Pancreas (tissue), 10 donors: ENCODE measurements at regions not wholly inside any gene's neighbourhood (a gene's known extent, or its start where the extent isn't known, plus 50 kb on each side); places are given as distances from the start of the nearest gene placed in this dataset.

Experiments
- ATAC-seq, 4 donors: fragments of 200-7000 bp; cut with Tn5 transposase; one replicate each; pipeline versions ENCODE4 v1.8.0 to v1.9.1; 2020; ENCODE audit warnings: mild to moderate bottlenecking in 4 of 4, moderate library complexity in 4 of 4
- DNase-seq, 6 donors: peaks; one replicate each; pipeline ENCODE4 v3.0.0-alpha.2; 2020
- FAIRE-seq: peaks from 2 replicates; lab custom pipeline; 2012; peaks lifted over from hg19 to GRCh38; lab: Jason Lieb, UNC
- H3K27ac ChIP-seq, 4 donors: fragments of 200-600 bp; sonication (generic); 1 replicate in 3 of 4; 2 replicates in 1 of 4; pipeline versions ENCODE4 v1.5.0 to v1.8.0; 2020
- H3K27me3 ChIP-seq, 4 donors: fragments of 200-600 bp; one replicate each; pipeline ENCODE4 v1.8.0; 2021
- H3K36me3 ChIP-seq, 3 donors: fragments of 200-600 bp; sonication (generic) in 1 of 3; one replicate each; pipeline versions ENCODE4 v1.5.0 to v1.8.0; 2020 to 2021
- H3K4me1 ChIP-seq, 3 donors: fragments of 200-600 bp; one replicate each; pipeline ENCODE4 v1.8.0; 2021
- H3K4me3 ChIP-seq, 4 donors: fragments of 200-600 bp; sonication (generic) in 2 of 4; one replicate each; pipeline versions ENCODE4 v1.5.0 to v1.8.0; 2020 to 2021
- H3K9me3 ChIP-seq, 4 donors: fragments of 200-600 bp; one replicate each; pipeline ENCODE4 v1.8.0; 2021
- whole genome bisulfite sequencing, 2 donors: extraction: QIAGEN DNeasy Blood & Tissue Kit; methylation state at CpG; one replicate each; pipeline ENCODE4 v1.1.7; 2013; 5-methylcytosine and 5-hydroxymethylcytosine counted together
- intact Hi-C, 3 donors: fragments of 100-400 bp; cut with DNase I; formaldehyde crosslinking; loops; one replicate each; pipeline versions ENCODE4 v1.11.1 to v1.14.2; 2022
- TF ChIP-seq, protein P1 (sequence below), 4 donors: fragments of 200-600 bp; sonication (generic) in 3 of 4; IDR thresholded peaks; one replicate each; pipeline versions ENCODE4 v1.5.0 to v1.8.0; 2021; ENCODE audit warnings: antibody characterized with exemption in 4 of 4
- donor health status: healthy with polysubstance abuse.
- donor health status: DM: no; HTN: no; CAD: no; lungs with moderate emphysema.
- donor health status: DM: no; HTN: no; CAD: no.
- donor health status: control.
- donor health status: control.
- donor health status: Bipolar disorder and iron deficiency.
- donor health status: DM: yes; HTN: yes; CAD: no.
- donor health status: DM: no; HTN: no; CAD: no.
- donor health status: DM: no; HTN: no; CAD: no.
- donor health status: DM: yes; HTN: yes; CAD: no.

DNA sequence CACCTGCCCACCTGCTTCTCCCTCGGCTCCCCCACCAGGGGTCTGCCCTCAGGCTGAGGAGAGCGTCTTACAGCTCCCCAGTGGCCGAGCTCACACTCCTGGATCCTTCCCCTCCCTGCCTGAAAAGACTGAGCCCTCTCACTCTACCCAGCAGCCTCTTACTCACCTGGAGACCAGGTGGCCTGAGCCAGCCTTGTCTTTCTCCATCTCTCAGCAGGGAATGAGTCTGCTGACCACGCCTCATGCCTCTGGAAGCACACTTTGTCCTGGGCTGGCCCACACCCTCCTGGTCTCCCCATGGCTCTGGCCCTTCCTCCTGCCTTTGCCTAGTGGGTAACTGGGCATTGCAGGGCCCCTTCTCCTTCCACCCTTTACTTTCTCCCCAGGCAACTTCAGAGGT, 177.2 kb downstream of the ENGASE start:
- H3K36me3 ChIP-seq, result no peaks in the 10 kb centered on the region
- no peak overlapping the region for H3K27ac ChIP-seq
- 39 to 48% methylated on average over 4 of the region's 4 CpGs for WGBS, 2 donors
- no peak for FAIRE-seq
- H3K9me3 ChIP-seq, result no peaks in the 10 kb centered on the region
- ATAC-seq, result no peak
- DNase-seq, result no peak
- TF ChIP-seq, protein P1, sequence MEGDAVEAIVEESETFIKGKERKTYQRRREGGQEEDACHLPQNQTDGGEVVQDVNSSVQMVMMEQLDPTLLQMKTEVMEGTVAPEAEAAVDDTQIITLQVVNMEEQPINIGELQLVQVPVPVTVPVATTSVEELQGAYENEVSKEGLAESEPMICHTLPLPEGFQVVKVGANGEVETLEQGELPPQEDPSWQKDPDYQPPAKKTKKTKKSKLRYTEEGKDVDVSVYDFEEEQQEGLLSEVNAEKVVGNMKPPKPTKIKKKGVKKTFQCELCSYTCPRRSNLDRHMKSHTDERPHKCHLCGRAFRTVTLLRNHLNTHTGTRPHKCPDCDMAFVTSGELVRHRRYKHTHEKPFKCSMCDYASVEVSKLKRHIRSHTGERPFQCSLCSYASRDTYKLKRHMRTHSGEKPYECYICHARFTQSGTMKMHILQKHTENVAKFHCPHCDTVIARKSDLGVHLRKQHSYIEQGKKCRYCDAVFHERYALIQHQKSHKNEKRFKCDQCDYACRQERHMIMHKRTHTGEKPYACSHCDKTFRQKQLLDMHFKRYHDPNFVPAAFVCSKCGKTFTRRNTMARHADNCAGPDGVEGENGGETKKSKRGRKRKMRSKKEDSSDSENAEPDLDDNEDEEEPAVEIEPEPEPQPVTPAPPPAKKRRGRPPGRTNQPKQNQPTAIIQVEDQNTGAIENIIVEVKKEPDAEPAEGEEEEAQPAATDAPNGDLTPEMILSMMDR (IDR thresholded peaks at IDR 0.05), result no peak
- intact Hi-C loops, result no loop called here
- H3K4me1 ChIP-seq, result no peaks in the 10 kb centered on the region
- no peaks in the 10 kb centered on the region for H3K27me3 ChIP-seq
- H3K4me3 ChIP-seq, result no peak overlapping the region

GRCh38 chr17:79249929-79250521, 175.4 kb downstream of the ENGASE start:
- peak in 1 of 6 donors; percentile 6 for DNase-seq
- intact Hi-C loops, result no loop called here
- no peaks in the 10 kb centered on the region for H3K27me3 ChIP-seq

GRCh38 chr17:79248843-79249493, 174.3 kb downstream of the ENGASE start:
- 48 to 57% methylated on average over 27 of the region's 27 CpGs for WGBS, 2 donors
- Histone ChIP-seq H3K36me3 (no peaks in the 10 kb centered on the region), H3K4me3 (no peak overlapping the region), H3K4me1 (no peaks in the 10 kb centered on the region), H3K27ac (no peak overlapping the region), H3K9me3 (no peaks in the 10 kb centered on the region), H3K27me3 (no peaks in the 10 kb centered on the region)
- DNase-seq (peak in 1 of 6 donors; percentile 34), FAIRE-seq (no peak), ATAC-seq (no peak)
- intact Hi-C loops, result no loop called here
- TF ChIP-seq, protein P1 (IDR thresholded peaks at IDR 0.05), result no peak

More at GRCh38 chr17:79249929-79250521, 175.4 kb downstream of the ENGASE start:
- 59 to 64% methylated on average over 22 of the region's 22 CpGs for WGBS, 2 donors
- no peak overlapping the region for H3K27ac ChIP-seq
- FAIRE-seq, result no peak
- TF ChIP-seq, protein P1 (IDR thresholded peaks at IDR 0.05), result no peak
- no peaks in the 10 kb centered on the region for H3K4me1 ChIP-seq
- no peaks in the 10 kb centered on the region for H3K9me3 ChIP-seq
- H3K4me3 ChIP-seq, result no peak overlapping the region
- ATAC-seq, result no peak
- H3K36me3 ChIP-seq, result no peaks in the 10 kb centered on the region

DNA sequence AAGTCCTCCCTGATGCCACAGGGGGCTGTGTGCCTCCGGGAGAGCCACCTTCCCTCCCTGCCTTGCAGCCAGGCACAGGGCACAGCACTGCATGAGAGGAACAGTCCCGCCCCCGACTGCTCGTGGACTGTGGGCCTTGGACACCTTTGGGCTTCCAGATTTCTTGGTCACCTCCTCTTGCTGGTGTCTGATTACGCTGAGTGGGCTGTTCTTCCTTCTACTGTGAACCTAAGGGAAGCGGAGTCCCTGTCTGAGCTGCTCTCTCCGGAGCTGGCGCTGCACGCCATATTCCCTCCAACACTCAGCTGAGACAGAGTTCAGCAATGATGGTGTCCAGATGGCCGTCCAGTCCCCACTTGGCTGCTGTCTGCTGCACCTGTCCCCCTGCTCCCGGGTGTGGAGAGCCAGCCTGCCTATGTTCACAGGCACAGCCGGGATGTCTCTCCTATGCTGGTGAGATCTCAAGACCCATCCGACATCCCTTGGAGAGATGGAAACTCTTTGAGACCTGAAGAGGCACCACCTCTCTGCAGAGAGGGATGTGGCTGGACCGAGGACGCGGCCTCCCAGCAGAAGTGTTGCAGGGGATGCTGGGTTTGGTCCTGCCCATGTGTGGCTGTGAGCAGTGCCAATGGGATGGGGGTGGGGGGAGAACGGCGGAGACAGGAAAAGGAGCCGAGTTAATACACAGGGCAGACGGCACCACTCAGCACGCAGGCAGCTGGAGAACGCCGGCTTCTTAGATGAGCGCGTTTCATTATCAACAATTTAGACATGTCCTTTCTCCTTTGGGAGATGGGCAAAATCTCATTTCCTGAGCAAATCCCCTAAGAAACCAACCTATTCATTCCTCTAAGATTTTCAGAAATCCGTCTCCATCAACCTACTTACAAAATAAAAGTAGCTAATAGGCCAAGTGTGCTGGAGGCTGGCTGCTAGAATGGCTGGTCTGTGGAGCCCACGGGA, 171.9 kb downstream of the ENGASE start:
- no peaks in the 10 kb centered on the region for H3K27me3 ChIP-seq
- no peak for ATAC-seq
- H3K4me1 ChIP-seq, result no peaks in the 10 kb centered on the region
- H3K27ac ChIP-seq, result no peak overlapping the region
- DNase-seq, result peak in 1 of 6 donors; percentile 20
- no peak overlapping the region for H3K4me3 ChIP-seq
- no peaks in the 10 kb centered on the region for H3K9me3 ChIP-seq
- intact Hi-C loops, result no loop called here
- WGBS, 2 donors, result 56 to 70% methylated on average over 27 of the region's 27 CpGs
- FAIRE-seq, result no peak
- TF ChIP-seq, protein P1 (IDR thresholded peaks at IDR 0.05), result no peak
- H3K36me3 ChIP-seq, result no peaks in the 10 kb centered on the region
